ENCODE measurements at regions not wholly inside any gene's neighbourhood (a gene's known extent, or its start where the extent isn't known, plus 50 kb on each side); places are given as distances from the start of the nearest gene placed in this dataset.

DNA sequence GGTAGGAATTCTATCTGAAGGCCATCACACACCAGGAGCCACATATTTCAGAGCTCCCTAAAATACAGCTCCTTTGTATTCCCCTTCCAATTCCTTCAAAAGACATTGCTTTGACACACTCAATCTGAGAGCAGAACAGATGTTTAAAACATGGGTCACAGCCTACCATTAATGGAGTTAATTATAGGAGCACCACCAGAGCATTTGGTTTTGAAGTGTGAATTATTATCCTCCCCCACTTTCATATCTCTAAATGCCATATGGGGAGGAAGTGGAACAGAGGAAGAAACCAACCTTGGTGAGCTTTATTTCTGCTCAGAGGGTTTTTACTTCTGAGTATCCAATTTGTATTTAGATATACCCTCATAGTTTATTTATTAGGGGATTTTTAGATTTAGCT is 50.7 kb upstream of the TNFRSF21 start:
- DNase-seq (ENCODE audit: low read depth): no peak

DNA sequence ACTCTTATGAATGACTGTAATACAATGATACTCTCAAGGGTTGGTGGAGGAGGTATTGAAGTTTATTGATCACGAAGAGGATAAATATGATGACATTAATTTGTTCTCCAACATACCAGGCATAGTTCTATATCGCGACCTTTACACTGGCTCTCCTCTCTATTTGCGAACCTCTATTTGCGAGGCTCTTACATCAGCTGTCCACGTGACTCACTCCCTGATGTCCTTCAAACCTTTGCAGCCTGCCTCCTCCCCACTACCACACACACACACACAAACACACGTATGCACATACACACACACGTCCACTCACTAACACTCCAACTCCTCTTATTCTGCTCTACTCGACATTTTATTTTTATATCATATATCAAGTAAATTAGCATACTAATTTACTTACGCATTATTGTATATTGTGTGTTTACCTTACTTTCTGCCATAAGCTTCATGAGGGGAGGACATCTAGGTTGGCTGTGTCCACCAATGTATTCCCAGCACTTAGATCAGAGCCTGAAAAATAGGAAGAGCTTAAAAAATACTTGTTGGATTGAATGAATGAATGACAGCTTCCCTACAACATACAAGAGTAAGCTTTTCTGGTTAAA is 53.3 kb upstream of the TNFRSF21 start:
- no peak for DNase-seq (ENCODE audit: low read depth)

DNA sequence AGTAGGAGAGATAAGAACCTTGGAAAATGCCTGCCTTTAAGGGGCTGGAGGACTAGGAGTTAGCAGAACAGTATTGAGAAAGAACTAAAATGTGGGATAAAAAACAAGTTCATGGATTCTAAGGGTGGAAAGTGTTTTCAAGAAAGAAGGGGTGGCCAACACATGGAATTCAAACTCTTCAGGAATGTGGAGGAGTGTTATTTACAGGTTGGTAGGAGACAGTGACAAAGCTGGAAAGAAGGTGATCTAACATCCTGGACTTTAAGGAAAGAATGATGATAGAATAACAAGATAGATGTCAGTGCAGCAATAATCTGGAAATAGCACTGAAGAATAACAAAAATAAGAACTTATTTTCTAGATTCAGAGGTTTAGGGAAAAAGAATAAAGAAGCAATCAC is 54.0 kb upstream of the TNFRSF21 start:
- no peak for DNase-seq (ENCODE audit: low read depth)

DNA sequence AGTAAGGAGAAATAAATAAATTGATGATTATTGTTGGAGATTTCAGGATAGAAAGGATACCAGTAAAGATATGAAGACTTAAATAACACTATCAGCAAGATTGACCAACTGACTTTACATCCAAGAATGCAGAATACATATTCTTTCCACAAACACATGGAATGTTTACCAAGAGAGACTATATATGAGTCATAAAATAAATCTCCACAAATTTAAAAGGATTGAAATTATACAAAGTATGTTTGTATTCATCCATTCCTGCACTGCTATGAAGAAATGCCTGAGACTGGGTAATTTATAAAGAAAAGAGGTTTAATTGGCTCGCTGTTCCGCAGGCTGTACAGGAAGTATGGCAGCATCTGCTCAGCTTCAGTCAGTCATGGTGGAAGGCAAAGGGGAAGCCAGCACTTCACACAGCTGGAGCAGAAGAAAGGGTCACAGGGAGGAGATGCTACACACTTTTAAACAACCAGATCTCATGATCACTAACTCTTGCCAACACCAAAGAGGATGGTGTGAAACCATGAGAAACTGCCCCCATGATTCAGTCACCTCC is 56.7 kb upstream of the TNFRSF21 start:
- no peak for DNase-seq (ENCODE audit: low read depth)

DNA sequence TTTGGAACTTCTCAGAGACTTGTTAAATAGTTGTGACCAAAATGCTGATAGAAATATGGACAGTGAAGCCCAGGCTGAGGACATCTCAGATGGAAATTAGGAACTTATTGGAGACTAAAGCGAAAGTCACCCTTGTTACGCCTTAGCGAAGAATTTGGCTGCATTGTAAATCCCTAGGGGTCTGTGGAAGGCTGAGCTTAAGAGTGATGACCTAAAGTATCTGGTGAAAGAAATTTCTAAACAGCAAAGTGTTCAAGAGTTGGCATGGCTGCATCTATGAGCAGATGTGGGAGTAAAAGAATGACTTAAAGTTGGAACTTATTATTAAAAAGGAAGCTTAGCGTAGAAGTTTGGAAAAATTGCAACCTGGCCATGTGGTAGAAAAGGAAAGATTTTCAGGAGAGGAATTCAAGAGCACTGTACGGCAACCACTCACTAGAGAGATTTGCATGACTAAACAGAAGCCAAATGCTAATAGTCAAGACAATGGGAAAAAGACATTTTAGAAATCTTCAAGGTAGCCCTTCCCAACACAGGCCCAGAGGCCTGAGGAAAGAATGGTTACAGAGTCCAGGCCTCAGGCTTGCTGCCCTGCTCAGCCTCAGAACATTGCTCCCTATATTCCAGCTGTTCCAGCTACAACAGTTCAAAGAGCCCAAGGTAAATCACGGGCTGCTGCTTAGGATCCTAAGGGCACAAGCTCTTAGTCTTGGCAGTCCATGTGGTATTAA is 61.6 kb upstream of the TNFRSF21 start:
- DNase-seq (ENCODE audit: low read depth): no peak

DNA sequence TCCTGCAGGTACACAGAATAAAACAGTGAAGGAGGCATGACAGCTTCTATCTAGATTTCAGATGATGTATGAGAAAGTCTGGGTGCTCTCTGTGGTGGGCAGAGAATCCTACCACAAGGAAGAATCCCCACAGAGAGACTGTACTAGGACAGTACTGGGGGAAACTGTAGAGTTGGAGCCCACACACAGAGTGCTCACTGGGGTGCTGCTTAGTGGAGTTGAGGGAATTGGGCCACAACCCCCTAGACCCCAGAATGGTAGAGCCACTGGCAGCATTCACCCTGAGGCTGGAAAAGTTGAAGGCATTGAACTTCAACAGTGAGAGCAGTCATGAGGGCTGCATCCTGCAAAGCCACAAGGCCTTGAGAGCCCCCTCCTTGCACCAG is 62.2 kb upstream of the TNFRSF21 start:
- DNase-seq (ENCODE audit: low read depth): no peak

DNA sequence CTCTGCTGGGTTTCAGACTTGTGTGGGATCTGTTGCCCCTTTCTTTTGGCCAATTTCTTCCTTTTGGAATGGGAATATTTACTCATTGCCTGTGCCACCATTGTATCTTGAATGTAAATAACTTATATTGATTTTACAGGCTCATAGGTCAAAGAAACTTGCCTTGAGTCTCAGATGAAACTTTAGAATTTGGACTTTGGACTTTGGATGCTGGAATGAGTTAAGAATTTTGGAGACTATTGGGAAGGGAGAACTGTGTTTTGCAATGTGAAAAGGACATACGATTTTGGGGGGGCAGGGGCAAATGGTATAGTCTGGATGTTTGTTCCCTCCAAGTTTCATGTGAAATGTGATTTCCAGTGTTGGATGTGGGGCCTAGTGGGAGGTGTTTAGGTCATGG is 62.6 kb upstream of the TNFRSF21 start:
- DNase-seq (ENCODE audit: low read depth): no peak

DNA sequence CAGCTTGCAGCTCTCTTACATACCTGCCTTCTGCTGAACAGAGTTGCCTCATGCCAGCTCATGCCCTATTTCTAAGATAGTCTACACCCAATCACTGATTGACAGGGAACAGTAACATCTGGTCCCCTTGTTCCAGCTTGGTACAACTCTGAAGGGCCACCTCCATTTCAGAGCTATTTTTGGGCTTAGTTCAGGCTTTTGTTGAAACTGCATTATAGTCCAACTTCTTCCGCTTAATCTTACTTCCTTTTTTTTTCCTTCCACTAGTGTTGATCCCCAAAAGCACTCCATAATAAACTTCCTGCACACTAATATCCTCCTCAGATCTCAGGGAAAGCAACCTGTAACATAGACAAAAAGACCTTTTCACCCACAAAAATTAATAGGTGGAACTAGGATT is 65.7 kb upstream of the TNFRSF21 start:
- no peak for DNase-seq (ENCODE audit: low read depth)

DNA sequence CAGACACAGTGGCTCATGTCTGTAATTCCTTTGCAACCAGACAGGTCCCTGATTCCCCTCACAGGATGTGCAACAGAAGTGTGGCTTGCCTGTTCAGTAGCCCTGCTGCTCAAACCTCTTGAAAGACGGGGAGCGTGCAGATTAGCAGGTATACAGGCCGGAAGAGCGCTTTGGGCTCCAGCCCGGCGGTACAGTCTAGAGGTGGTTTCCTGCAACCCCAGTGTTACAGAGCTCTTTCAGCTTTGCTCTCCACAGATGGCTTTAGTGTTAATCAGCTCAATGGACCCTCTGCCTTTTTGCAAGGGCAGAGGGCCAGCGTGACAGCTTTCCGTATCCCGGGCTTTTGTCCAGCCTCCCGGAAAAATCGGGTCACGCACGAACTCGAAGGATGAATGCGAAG is 67.2 kb upstream of the TNFRSF21 start:
- DNase-seq (ENCODE audit: low read depth): no peak

DNA sequence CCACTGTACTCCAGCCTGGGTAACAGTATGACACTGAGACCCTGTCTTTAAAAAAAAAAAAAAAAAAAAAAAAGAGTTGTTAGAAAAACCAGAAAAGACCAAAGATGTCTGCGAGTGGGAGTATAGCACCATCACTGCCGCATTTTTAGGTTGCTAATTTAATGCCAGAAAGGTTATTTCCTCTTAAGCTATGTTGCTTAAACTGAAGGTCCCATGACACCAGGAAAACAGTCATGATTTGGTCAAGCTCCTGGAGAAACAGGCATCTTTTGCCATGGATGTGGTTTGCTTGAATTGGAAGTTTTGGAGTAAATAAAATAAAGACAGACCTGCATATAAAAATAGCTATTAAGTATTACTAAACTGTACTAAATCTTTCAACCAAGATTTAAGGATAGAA is 68.3 kb upstream of the TNFRSF21 start:
- DNase-seq (ENCODE audit: low read depth): no peak

DNA sequence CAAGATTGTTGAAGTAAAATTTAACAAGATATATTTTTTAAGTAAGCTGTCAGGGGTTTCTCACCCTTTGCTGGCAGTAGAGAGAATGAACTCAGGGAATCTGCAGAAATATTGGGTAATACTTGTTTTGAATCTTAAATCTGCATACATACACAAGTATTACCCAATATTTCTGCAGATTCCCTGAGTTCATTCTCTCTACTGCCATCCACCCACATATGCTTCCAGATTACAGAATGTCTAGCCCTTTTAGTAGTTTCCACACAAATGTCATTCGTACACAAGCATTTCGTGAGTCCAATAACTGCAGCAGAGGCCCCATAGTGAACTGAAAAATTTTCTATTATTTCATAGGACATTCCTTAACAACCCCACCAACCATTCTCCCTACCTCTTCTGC is 69.6 kb upstream of the TNFRSF21 start:
- no peak for DNase-seq (ENCODE audit: low read depth)

DNA sequence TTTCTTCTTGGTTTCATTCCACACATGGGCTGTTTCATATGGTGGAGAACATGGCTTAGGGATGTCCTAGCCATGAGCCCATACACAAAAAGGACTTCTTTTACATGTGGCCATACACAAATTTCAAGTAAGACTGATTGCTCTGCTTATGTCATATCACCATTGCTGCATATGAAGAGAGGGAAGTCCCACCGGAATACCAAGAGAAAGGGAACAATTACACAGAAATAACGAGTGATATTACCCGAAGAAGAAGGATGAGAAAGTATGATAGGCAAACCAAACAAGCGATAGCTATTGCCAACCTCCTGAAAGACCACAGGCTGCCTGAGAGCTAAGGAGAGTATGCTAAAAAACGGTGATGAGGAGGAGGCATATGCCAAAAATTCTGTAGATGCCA is 70.5 kb upstream of the TNFRSF21 start:
- no peak for DNase-seq (ENCODE audit: low read depth)

DNA sequence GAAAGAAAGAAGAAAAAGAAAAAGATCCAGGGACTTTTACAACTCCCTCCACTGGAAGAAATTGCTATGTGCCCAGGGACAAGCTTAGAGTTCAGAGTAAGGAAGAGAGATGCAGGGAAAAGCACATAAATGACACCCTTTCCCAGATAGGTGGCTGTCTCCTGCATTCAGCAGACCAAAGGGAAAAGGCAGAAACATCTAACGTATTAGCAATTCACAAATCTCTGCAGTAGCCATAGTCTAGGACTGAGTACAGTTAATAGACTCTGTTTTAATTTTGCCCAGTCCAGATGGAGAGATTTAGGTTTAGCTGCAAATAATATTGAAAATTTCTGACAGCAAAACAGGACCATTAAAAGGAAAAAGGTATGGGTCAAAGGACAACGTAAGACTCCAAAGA is 71.3 kb upstream of the TNFRSF21 start:
- DNase-seq (ENCODE audit: low read depth): no peak

DNA sequence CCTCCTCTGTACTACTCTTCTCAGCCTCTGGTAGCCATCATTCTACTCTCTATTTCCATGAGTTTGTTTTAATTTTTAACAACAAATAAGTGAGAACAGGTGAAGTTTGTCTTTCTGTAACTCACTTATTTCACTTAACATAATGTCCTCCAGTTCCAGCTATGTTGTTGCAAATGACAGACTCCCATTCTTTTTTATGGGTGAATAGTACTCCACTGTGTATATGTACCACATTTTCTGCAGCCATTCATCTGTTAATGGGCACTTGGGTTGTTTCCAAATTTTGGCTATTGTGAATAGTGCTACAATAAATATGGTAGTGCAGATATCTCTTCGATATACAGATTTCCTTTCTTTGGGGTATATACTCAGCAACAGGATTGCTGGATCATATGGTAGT is 73.7 kb upstream of the TNFRSF21 start:
- no peak for DNase-seq (ENCODE audit: low read depth)

DNA sequence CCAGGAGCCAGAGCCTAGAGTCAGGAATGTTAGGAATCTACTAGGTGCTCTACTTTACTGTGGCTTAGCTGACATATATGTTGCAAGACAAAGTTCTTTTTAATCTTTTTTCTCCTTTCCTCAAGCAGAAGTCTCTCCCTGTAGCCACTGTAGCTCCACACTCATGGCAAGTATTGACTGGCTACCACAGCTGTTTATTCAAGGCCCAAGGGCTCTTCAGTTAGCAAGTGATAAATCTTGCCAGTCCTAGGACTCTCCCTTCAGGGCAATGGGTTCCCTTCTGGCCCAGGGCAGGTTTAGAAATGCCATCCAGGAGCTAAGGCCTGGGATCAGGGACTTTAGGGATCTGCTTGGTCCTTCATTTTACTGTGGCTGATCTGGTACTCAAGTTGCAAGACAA is 82.0 kb upstream of the TNFRSF21 start:
- no peak for DNase-seq (ENCODE audit: low read depth)

DNA sequence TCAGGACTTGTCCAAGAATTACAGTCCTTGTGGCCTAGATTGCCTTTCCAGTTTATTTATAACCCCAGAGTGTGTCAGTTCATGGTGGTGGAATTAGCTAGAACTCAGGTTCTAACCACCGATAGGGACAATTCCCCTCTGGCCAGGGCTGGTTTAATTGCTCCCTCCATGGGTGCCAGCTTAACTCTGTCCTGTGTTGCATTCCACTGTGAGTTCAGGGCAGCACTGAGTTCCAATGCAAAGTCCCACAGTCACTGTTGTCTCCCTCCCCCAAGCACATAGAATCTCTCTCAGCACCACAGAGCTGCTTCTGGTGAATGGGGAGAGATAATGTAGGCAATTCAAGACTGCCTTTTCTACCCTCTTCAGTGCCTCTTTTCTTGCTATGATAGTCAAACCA is 82.5 kb upstream of the TNFRSF21 start:
- no peak for DNase-seq (ENCODE audit: low read depth)

DNA sequence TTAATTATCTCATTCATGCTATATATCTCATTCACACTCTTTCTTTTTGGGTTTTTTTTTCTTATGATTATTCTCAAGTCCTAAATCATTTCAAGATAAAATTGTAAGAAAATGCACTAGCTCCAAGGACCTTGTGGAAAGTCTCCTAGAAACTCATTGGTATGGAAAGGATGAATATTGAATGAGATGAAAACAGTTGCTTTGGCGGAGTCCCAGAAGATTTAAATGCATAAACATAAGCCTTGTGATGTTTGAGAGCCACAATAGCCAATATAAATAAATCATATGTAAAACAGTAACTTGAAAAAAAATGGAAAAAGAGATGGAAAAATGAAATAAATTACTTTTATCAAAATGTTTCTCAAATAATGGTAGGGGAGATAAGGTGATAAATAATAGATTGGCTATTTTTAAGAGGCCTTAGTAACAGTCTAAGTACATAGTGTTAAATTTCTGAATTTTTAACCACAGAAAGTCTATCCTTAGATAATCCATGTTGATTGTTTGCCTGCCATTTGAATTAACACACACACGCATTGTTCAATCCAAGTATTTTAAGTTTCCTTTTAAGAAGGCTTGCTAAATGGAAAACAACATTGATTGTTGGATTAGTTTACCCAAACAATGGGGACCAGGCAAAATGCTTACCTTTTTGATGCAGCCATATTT is 81.1 kb upstream of the CD2AP start:
- no peak for DNase-seq (ENCODE audit: low read depth)

DNA sequence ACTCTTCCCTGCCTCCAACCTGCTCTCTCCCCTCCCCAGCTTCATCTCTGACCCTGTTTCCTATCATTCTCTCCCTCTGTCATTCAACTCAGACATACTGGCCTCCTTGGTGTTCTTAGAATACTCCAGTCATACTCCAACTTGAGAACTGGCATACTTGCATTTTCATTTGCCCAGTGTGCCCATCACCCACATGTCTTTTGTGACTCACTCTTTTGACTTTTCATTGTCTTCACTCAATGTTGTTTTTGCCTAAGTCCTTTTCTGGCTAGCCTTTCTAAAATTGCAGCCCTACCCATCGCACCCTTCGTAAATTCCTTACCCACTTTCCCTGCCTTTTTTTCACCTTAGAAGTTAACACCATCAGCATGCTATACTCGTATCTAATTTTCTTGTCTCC is 77.0 kb upstream of the CD2AP start:
- DNase-seq (ENCODE audit: low read depth): no peak

DNA sequence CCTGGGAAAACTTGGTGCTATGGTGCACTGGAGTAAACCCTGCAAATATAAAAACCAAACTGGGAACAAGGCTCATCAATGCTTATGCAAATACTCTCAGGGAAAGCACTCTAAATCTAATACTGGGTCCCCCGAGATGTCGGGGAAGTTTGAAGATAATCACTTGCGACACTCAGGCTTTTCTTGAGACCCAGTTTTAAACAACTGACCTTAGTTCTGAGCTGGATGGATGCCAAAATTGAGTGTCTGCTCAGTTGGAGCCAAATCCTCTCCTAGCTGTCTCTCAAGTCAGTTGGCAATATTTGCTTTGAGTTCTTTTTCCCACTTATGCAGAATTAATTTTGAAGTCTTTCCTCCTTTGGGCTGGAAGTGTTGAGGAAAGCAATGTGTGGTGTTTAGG is 75.5 kb upstream of the CD2AP start:
- no peak for DNase-seq (ENCODE audit: low read depth)

DNA sequence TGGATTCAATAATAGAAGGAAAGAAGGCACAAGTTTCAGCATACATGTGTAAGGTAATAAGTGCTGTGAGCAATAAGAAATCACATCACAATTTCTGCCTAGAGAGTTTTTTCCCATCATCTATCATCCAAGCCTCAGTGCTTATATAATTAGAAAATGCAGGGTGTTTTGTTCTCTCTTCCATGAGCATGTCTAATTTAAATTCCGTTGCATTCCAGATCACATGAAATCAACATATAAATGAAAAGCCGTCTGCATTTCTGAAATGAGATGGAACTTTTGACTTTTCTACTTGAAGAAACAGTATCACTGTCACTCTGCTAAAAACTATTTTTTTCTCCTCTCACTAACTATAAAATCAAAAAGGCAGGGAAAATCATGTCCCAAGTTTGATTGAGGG is 74.5 kb upstream of the CD2AP start:
- no peak for DNase-seq (ENCODE audit: low read depth)

DNA sequence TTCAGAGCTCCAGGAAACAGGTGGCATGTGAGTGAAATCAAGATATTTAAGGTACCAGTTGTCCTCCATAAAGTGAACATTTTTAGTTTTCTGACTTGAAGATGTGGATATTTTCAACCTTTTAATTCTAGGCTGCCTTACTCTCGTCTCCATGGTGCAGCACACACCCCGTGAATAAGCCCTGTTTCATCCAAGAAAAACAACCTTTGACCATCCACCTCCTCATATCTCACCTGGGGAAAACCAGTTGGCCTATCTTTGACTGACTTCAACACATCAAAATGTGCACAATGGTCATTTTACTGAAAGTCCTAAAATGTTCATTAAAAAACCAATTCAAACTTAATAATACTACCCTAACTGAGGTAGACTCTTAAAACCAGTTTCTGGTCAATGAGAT is 73.8 kb upstream of the CD2AP start:
- DNase-seq (ENCODE audit: low read depth): no peak

DNA sequence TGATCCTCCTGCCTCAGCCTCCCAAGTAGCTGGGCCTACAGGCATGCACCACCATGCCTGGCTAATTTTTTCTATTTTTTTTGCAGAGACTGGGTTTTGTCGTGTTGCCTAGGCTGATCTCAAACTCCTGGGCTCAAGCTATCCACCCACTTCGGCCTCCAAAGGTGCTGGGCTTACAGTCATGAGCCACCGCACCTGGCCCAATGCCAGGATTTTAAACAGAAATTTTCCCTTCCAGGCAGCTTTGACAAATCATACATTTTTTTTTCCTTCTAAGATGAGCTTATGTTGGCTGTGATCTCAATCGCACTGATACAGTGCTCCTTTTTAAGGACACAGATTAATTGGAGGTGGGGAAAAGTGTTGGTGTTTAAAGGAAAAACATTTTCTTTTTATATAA is 73.2 kb upstream of the CD2AP start:
- DNase-seq (ENCODE audit: low read depth): no peak

DNA sequence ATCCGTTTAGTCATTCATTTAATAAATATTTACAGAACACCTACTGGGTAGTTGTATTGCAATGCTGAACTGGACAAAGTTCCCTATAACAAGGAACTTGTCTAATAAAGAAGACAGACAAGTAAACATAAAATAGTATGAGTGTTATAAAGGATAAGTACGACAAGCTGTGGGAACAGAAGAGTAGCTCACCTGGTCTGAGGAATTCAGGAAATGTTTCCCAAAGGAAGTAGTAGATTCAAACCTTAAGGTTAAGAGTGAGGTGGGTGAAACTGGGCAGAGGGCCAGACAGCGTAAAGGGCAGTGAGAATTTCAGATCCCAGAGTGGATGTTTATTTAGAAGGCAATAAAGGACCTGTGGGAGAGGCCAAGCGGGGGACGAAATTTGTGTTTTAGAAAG is 72.3 kb upstream of the CD2AP start:
- no peak for DNase-seq (ENCODE audit: low read depth)
